ENCODE measurements at regions not wholly inside any gene's neighbourhood (a gene's known extent, or its start where the extent isn't known, plus 50 kb on each side); places are given as distances from the start of the nearest gene placed in this dataset.

GRCh38 chrX:69243276-69243675 is 78.0 kb upstream of the PJA1 start:
- TF ChIP-seq CTCF (IDR thresholded peaks at IDR 0.05; ENCODE audit: low read length) = no peak
- no peak for TF ChIP-seq EZH2 (IDR thresholded peaks at IDR 0.05; ENCODE audit: borderline replicate concordance, low read length)
- H3K9me3 ChIP-seq (ENCODE audit: low read length) = no peaks in the 10 kb centered on the region
- no peaks in the 10 kb centered on the region for H3K27me3 ChIP-seq (ENCODE audit: insufficient read depth, low read length)

GRCh38 chrX:69238887-69239231 is 73.6 kb upstream of the PJA1 start:
- Histone ChIP-seq H3K9me3 (ENCODE audit: low read length) (no peaks in the 10 kb centered on the region), H3K9me2 (ENCODE audit: low read depth, low read length) (no peaks in the 10 kb centered on the region), H3K9ac (ENCODE audit: low read length) (no peak overlapping the region), H4K20me1 (ENCODE audit: insufficient read depth, low read length) (no peaks in the 10 kb centered on the region), H3K36me3 (ENCODE audit: insufficient read depth, low read length) (no peaks in the 10 kb centered on the region), H3K27me3 (ENCODE audit: insufficient read depth, low read length) (no peaks in the 10 kb centered on the region), H3F3A (ENCODE audit: insufficient read depth, low read length) (no peaks in the 10 kb centered on the region), H3K27ac (ENCODE audit: low read depth, low read length, poor library complexity, severe bottlenecking) (no peak overlapping the region), H3K4me3 (ENCODE audit: low read depth, low read length, poor library complexity, severe bottlenecking) (no peak overlapping the region), H3K4me1 (ENCODE audit: insufficient read depth, low read length, severe bottlenecking) (no peaks in the 10 kb centered on the region), H3K4me2 (ENCODE audit: low read length) (no peak overlapping the region), H3K79me2 (ENCODE audit: insufficient read depth, low read length) (no peaks in the 10 kb centered on the region), H2AFZ (ENCODE audit: low read length) (no peak overlapping the region)
- no peak for TF ChIP-seq CTCF (IDR thresholded peaks at IDR 0.05; ENCODE audit: low read length)
- TF ChIP-seq EZH2 (IDR thresholded peaks at IDR 0.05; ENCODE audit: borderline replicate concordance, low read length) = no peak

More at GRCh38 chrX:69243276-69243675, 78.0 kb upstream of the PJA1 start:
- Histone ChIP-seq H3K9ac (ENCODE audit: low read length) (no peak overlapping the region), H3F3A (ENCODE audit: insufficient read depth, low read length) (no peaks in the 10 kb centered on the region), H3K4me3 (ENCODE audit: low read depth, low read length, poor library complexity, severe bottlenecking) (no peak overlapping the region), H3K36me3 (ENCODE audit: insufficient read depth, low read length) (no peaks in the 10 kb centered on the region), H3K9me2 (ENCODE audit: low read depth, low read length) (no peaks in the 10 kb centered on the region), H3K4me1 (ENCODE audit: insufficient read depth, low read length, severe bottlenecking) (no peaks in the 10 kb centered on the region), H2AFZ (ENCODE audit: low read length) (no peak overlapping the region), H3K79me2 (ENCODE audit: insufficient read depth, low read length) (no peaks in the 10 kb centered on the region), H3K4me2 (ENCODE audit: low read length) (no peak overlapping the region), H3K27ac (ENCODE audit: low read depth, low read length, poor library complexity, severe bottlenecking) (no peak overlapping the region), H4K20me1 (ENCODE audit: insufficient read depth, low read length) (no peaks in the 10 kb centered on the region)

- Histone ChIP-seq H3F3A (ENCODE audit: insufficient read depth, low read length) (no peaks in the 10 kb centered on the region), H2AFZ (ENCODE audit: low read length) (no peak overlapping the region), H3K9me3 (ENCODE audit: low read length) (no peaks in the 10 kb centered on the region), H4K20me1 (ENCODE audit: insufficient read depth, low read length) (no peaks in the 10 kb centered on the region), H3K4me1 (ENCODE audit: insufficient read depth, low read length, severe bottlenecking) (no peaks in the 10 kb centered on the region), H3K79me2 (ENCODE audit: insufficient read depth, low read length) (no peaks in the 10 kb centered on the region), H3K4me3 (ENCODE audit: low read depth, low read length, poor library complexity, severe bottlenecking) (no peak overlapping the region), H3K27me3 (ENCODE audit: insufficient read depth, low read length) (no peaks in the 10 kb centered on the region), H3K27ac (ENCODE audit: low read depth, low read length, poor library complexity, severe bottlenecking) (no peak overlapping the region), H3K9ac (ENCODE audit: low read length) (no peak overlapping the region), H3K36me3 (ENCODE audit: insufficient read depth, low read length) (no peaks in the 10 kb centered on the region), H3K4me2 (ENCODE audit: low read length) (no peak overlapping the region), H3K9me2 (ENCODE audit: low read depth, low read length) (no peaks in the 10 kb centered on the region)
- TF ChIP-seq CTCF (IDR thresholded peaks at IDR 0.05; ENCODE audit: low read length) = no peak
- no peak for TF ChIP-seq EZH2 (IDR thresholded peaks at IDR 0.05; ENCODE audit: borderline replicate concordance, low read length)
Measured at GRCh38 chrX:69238114-69238886, 73.0 kb upstream of the PJA1 start.
